ENCODE measurements at regions not wholly inside any gene's neighbourhood (a gene's known extent, or its start where the extent isn't known, plus 50 kb on each side); places are given as distances from the start of the nearest gene placed in this dataset.

DNA sequence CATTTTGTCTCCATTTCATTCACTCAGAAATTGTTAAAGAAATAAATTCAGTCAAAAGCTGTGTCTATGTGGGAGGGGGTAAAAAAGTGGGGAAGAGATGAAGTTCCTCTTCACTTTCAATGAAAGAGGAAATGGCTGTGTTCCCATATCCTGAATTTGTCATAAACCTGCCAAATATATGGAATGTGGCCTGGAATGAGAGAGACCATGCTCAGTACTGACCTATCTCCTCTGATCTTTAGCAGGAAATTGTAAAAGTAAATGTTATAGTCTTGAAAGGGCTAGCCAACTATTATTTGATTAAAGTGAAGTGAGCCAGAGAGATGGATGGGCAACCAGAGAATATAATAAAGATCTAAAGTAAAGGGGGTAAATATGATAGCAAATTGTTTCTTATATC lies 130.3 kb upstream of the C21orf91 start:
- H4K20me1 ChIP-seq (ENCODE audit: insufficient read depth, low read length), result no peaks in the 10 kb centered on the region
- no peaks in the 10 kb centered on the region for H3K79me2 ChIP-seq (ENCODE audit: insufficient read depth, low read length)
- no peak overlapping the region for H2AFZ ChIP-seq (ENCODE audit: insufficient read depth, low read depth, low read length, poor library complexity, severe bottlenecking)
- H3K9ac ChIP-seq (ENCODE audit: insufficient read depth, low read length, poor library complexity, severe bottlenecking), result no peak overlapping the region
- DNase-seq, result no peak
- Mint-ChIP-seq H3K36me3 (no peaks in the 10 kb centered on the region), H3K4me1 (no peaks in the 10 kb centered on the region), H3K27me3 (ENCODE audit: low read depth in 3 of 3) (no peaks in the 10 kb centered on the region), H3K4me3 (no peak overlapping the region), H3K9me3 (peaks cover 8 to 19% (median 10%) of the 10 kb centered on the region in 7 donors), H3K27ac (no peak overlapping the region)
- no peak overlapping the region for H3K27ac ChIP-seq (ENCODE audit: low read depth in 1 of 2, low read length in 2 of 2)
- TF ChIP-seq, protein P1, sequence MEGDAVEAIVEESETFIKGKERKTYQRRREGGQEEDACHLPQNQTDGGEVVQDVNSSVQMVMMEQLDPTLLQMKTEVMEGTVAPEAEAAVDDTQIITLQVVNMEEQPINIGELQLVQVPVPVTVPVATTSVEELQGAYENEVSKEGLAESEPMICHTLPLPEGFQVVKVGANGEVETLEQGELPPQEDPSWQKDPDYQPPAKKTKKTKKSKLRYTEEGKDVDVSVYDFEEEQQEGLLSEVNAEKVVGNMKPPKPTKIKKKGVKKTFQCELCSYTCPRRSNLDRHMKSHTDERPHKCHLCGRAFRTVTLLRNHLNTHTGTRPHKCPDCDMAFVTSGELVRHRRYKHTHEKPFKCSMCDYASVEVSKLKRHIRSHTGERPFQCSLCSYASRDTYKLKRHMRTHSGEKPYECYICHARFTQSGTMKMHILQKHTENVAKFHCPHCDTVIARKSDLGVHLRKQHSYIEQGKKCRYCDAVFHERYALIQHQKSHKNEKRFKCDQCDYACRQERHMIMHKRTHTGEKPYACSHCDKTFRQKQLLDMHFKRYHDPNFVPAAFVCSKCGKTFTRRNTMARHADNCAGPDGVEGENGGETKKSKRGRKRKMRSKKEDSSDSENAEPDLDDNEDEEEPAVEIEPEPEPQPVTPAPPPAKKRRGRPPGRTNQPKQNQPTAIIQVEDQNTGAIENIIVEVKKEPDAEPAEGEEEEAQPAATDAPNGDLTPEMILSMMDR (IDR thresholded peaks at IDR 0.05), result no peak
- no peaks in the 10 kb centered on the region for H3K36me3 ChIP-seq (replicated peaks in 1 of 2; ENCODE audit: control insufficient read depth in 1 of 2, insufficient read depth in 2 of 2, low read length in 2 of 2)
- no peaks in the 10 kb centered on the region for H3K27me3 ChIP-seq (ENCODE audit: control insufficient read depth in 2 of 2, insufficient read depth in 2 of 2, low read length in 2 of 2)
- intact Hi-C loops (cut with micrococcal nuclease), result no loop called here
- H3K4me2 ChIP-seq (replicated peaks; ENCODE audit: extremely low read depth, low read length, poor library complexity, severe bottlenecking), result no peak overlapping the region
- no peak overlapping the region for H3K4me3 ChIP-seq (replicated peaks in 1 of 3; ENCODE audit: low read depth in 2 of 3, low read length in 3 of 3)
- H3K4me1 ChIP-seq (ENCODE audit: control insufficient read depth in 1 of 2, insufficient read depth in 2 of 2, low read length in 2 of 2), result no peaks in the 10 kb centered on the region
- H3K9me3 ChIP-seq (replicated peaks in 1 of 2; ENCODE audit: control insufficient read depth in 1 of 2, insufficient read depth in 1 of 2, low read length in 2 of 2), result peaks cover 4 to 8% of the 10 kb centered on the region in 2 donors

- Histone ChIP-seq H3K9ac (ENCODE audit: insufficient read depth, low read length, poor library complexity, severe bottlenecking) (no peak overlapping the region), H3K4me2 (replicated peaks; ENCODE audit: extremely low read depth, low read length, poor library complexity, severe bottlenecking) (no peak overlapping the region), H2AFZ (ENCODE audit: insufficient read depth, low read depth, low read length, poor library complexity, severe bottlenecking) (no peak overlapping the region), H3K4me3 (replicated peaks in 1 of 3; ENCODE audit: low read depth in 2 of 3, low read length in 3 of 3) (no peak overlapping the region), H4K20me1 (ENCODE audit: insufficient read depth, low read length) (no peaks in the 10 kb centered on the region), H3K27ac (ENCODE audit: low read depth in 1 of 2, low read length in 2 of 2) (no peak overlapping the region), H3K9me3 (replicated peaks in 1 of 2; ENCODE audit: control insufficient read depth in 1 of 2, insufficient read depth in 1 of 2, low read length in 2 of 2) (peaks cover 13 to 19% of the 10 kb centered on the region in 2 donors), H3K36me3 (replicated peaks in 1 of 2; ENCODE audit: control insufficient read depth in 1 of 2, insufficient read depth in 2 of 2, low read length in 2 of 2) (no peaks in the 10 kb centered on the region), H3K27me3 (ENCODE audit: control insufficient read depth in 2 of 2, insufficient read depth in 2 of 2, low read length in 2 of 2) (no peaks in the 10 kb centered on the region), H3K4me1 (ENCODE audit: control insufficient read depth in 1 of 2, insufficient read depth in 2 of 2, low read length in 2 of 2) (no peaks in the 10 kb centered on the region), H3K79me2 (ENCODE audit: insufficient read depth, low read length) (no peaks in the 10 kb centered on the region)
- no peak for DNase-seq
- H3K27me3 Mint-ChIP-seq (ENCODE audit: low read depth in 3 of 3), result no peaks in the 10 kb centered on the region
- intact Hi-C loops (cut with micrococcal nuclease), result no loop called here
- no peak overlapping the region for H3K27ac Mint-ChIP-seq
- WGBS (ENCODE audit: insufficient coverage), result no CpG with 5 or more reads among the region's 2 CpGs
- H3K4me3 Mint-ChIP-seq, result no peak overlapping the region
- H3K9me3 Mint-ChIP-seq, result peaks cover 8 to 27% (median 17%) of the 10 kb centered on the region in 7 donors
- TF ChIP-seq, protein P1 (IDR thresholded peaks at IDR 0.05), result no peak
- H3K36me3 Mint-ChIP-seq, result no peaks in the 10 kb centered on the region
- no peaks in the 10 kb centered on the region for H3K4me1 Mint-ChIP-seq
Observed at GRCh38 chr21:17947531-17947930, 128.4 kb upstream of the C21orf91 start.

Measured in CD14-positive monocyte (primary cell).